HG02981 (cell line): ENCODE measurements at regions not wholly inside any gene's neighbourhood (a gene's known extent, or its start where the extent isn't known, plus 50 kb on each side); places are given as distances from the start of the nearest gene placed in this dataset.

Source experiments
- ATAC-seq: cut with Tn5 transposase; IDR thresholded peaks from one replicate; pipeline ENCODE4 v1.9.1; 2021; ENCODE audit warnings: mild to moderate bottlenecking, moderate library complexity; ENCODE audit not compliant: unreplicated experiment

DNA sequence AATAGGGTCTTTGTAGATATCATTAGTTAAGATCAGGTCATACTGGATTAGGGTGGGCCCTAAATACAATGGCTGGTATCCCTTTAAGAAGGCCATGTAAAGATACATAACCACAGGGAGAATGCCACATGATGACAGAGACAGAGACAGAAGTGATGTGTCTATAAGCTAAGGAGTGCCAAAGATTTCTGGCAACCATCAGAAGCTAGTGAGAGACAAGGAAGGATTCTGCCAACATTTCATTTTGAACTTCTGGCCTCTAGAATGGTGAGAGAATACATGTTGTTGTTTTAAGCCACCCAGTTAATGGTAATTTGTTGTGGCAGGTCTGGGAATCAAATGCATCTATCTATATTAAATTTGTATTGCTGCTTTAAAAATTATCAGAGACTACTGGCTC, 185.5 kb upstream of the CYRIA start:
- ATAC-seq: no peak

DNA sequence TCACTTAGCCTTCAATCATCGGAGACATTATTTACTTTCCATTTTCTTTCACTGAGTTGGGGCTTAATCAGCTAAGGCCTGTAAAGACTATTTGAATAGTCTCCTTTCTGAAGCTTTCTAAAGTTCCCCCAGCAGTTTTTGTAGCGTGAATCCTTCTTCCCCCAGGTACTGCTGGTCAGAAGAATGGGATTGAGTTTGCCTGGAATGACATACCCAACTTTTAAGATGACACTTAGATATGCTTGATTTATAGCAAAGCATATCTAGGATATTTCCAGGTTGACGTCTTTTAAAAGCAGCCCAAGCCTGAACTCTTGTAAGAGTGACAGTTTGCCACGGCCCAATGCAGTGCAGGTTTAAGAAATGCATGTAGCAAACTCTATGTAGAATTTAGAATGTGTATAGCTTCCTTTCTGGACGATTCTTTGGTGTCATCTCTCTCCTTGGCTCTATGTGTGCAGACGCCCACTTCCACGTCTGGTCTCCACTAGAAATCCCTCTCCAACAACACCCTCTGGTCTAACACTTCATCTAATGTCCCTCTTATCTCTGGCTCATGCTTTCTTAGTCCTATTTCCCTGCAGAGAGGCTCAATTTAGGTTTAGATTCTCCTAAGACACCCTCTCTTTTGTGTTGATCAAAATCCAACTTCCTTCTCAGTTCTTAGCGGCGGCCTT, 175.0 kb upstream of the CYRIA start:
- no peak for ATAC-seq

DNA sequence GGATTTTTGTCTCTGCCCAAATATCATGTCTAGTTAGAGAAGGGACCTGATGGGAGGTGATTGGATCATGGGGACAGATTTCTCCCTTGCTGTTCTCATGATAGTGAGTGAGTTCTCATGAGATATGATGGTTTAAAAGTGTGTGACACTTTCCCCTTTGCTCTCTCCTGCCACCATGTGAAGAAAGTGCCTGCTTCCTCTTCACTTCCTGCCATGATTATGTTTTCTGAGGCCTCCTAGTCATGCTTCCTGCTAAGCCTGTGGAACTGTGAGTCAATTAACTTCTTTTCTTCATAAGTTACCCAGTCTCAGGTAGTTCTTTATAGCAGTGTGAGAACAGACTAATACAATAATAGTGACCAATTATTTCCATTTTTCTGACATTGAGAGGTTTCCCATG, 167.3 kb upstream of the CYRIA start:
- no peak for ATAC-seq

DNA sequence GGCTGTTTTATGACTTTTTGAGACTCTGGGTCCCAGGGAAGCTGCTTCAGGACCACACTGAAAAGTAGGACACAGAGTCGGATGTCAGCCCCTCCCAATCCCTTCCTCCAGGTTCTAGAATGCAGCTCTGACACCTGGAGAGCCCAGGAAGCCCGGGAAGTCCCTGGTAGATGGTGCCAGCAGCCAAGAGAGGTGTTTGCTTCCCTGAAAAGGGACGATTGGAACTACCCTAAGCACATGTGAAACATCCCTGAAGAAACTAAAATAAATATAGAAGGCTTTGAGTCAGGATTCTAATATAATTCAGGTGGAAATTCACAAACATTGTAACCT, 163.2 kb upstream of the CYRIA start:
- no peak for ATAC-seq

DNA sequence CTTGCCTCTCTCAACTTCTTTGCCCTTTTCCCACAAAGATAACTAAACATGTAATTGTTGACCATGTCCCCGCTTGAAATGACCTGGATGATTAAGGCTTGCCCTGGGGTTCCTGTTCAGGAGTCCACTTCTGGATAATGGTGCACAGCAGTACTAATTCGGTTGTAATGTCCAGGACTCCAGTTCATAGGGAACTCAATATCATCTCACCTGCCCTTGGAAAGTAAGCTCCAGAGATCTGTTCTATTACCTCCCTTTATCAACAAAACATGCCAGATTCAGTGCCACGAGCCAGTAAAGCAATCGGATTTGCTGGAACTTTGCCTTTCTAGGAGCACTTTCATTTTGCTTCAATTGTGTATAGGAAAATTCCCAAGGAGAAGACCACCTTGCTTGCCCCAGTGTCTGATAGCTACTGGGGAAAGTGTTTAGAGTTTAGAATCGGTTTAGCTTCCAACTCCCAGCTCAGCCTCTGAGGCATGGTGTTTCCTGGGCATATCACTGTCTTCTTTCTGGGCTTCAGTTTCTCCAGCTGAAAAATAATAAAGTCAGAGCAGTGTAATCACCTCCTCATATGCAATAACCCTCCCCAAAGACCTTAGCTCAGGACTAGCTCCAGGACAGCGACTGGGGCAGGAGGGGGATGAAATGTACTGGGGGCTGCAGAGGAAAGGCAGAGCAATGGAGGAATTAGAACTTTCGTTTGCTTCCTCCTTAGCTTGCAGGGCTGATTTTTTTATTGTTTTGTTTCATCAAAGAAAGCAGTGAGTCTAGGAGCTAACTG, 162.6 kb upstream of the CYRIA start:
- no peak for ATAC-seq

DNA sequence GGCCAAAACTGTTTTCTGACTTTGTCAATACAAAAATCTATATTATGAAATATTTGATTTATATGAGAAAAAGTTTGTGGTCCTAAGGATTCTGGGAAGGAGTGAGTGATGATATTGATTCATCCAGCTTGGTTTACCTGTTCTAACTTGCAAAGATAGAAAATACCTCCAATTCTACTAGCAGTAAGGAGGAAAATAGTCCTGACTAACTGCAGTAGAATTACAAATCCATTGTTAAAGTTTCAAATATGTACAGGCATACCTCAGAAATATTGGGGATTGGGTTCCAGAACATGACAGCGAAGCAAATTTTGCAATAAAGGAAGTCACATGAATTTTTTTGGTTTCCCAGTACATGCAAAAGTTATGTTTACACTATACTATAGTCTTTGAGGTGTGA, 158.8 kb upstream of the CYRIA start:
- no peak for ATAC-seq

DNA sequence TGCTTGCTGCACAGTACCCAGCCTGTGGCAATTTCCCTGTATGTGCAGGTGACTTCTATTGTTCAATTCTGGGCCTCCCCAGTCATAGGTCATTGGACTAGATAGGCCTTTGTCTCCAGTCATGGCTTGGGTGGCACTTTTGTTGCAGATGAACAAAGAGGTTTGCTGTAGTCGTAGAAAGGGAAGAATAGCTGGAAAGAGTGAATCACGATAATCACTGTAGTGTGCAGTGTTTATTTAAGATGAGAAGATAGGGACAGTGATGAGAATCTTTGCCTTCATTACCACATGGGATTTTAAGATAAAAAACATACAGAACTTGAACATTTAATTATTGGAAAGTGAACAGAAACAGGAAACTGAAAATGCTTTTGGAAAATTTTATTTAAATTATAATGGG, 156.1 kb upstream of the CYRIA start:
- ATAC-seq: no peak

DNA sequence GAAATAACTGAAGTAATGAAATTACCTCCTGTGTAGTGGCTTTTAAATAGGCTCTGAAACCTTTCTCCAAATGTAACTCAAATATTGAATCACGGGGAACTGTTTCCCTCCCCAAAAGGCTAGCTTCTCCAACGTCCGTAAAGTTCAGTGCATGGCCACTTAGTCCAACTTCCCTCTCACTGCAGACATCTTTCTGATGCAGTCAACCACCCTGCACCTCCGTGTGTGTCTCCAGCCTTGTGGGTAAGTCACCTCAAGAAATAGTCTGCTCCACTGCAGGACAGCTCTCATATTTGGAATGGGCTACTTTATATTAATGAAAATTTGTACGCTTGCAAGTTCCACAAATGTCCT, 152.5 kb upstream of the CYRIA start:
- no peak for ATAC-seq

DNA sequence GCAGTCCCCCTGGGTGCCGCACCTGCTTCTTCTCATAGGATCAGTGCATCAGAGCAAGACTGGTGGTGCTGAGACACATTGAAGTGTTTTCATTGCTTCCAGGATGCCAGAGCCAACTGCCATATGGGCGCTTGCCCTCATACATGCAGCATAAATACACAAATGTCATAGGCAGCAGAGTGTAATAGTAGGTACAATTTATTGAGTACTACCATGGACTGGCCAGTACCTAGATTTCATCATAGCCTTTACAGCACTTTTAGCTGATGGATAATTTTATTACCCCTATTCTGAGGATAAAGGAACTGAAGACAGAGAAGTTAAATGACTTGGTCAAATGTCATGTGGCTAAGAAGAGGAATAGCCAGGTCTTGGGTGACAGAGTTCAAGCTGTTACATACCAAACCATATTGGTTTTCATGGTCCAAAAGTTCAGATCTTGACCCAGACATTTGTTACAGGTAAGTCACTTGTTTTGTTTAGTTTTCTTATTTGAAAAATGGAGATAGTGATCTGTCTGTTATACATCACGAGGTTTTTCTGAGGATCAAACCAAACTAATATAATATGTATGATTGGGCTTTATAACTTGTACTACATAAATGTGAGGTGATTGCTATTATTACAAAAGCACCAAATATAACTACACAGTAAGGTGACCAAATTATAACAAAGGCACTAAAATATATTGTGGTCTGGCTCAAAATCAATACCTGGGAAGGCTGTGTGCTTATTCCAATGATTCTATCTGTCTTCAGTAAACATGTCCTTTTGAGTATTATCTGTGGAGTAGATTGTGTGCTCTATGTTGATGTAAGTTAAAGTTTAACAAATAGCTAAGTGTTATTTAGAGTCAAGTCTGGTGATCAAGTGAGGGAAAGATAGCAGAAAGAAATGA, 151.9 kb upstream of the CYRIA start:
- no peak for ATAC-seq

DNA sequence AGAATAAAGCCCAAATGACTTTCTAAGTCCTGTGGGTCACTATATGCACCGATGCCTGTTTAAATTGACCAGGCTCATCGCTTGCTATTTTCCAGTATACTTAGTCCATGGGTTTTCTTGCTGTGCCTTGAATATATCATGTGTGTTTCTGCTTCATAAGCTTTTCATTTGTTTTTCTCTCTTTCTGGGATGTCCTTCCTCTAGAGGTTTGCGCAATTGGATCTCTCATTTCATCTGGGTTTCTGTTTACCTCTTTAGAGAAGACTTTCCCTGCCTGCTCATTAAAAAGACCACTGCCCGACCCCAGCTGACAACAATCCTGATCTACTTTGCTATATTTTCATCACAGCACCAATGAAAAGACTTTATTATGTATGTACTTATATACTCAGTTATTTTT, 150.9 kb upstream of the CYRIA start:
- no peak for ATAC-seq

DNA sequence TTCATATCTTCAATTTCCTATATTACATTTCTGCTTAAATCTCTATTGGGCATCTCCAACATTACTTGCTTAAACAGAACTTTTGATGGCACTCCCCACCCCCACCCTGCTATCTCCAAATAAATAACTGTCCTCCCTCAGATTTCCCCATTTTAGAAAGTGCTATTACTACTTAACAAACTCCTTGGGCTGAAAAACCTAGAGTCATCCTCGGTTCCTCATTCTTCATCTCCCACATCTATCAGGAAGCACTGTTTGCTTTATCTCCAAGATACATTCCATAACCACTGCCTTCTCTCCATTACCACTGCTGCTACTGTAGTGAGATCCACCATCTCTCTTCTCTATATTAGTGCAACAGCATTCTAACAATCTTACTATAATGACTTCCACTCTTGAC, 150.4 kb upstream of the CYRIA start:
- no peak for ATAC-seq

DNA sequence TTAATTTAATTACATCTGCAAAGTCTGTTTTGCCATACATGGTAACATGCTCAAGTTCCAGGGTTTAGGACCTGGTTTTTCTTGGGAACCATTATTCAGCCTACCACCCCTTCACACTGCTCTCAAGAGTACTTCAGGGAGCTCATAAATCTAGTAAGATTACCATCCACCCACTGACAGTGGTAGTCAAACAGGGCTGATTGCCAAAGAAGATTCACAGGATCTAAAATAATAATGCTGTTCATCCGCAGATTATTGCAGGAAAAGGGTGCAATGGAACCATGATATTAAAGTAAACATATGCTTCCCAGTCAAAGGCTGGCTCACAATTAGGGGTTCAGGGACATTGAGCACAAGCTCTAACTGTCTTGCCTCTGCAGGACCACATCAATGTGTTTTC, 148.0 kb upstream of the CYRIA start:
- no peak for ATAC-seq

DNA sequence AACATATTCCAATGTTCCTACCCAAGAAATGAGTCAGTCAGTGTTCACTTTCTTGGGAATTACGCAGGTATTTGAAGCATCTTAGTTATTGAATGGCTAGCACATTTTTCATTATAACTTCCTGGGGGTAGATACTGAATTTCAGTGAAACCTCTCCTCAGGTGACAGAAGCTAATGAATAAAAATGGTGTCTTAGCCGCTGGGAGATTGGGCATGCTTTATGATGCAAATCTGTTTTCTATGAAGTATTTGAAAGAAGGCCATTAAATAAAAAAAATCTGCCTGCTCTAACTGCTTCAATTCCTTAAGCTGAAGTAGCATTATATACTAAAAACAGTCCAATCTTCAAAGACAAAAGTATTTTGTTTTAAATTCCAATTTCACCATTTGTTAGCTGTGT, 132.8 kb upstream of the CYRIA start:
- no peak for ATAC-seq

DNA sequence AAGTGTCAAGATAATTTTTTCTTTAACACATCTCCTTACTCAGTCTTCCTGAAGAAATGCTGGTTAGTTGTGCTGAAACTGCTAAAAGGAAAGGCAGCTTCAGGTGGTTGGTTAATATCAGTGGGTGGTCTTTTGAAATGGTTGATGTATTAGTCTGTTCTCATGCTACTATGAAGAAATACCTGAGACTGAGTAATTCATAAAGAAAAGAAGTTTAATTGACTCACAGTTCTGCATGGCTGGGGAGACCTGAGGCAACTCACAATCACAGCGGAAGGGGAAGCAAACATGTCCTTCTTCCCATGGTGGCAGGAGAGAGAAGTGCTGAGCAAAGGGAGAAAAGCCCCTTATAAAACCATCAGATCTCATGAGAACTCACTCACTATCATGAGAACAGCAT, 125.9 kb upstream of the CYRIA start:
- ATAC-seq: no peak

DNA sequence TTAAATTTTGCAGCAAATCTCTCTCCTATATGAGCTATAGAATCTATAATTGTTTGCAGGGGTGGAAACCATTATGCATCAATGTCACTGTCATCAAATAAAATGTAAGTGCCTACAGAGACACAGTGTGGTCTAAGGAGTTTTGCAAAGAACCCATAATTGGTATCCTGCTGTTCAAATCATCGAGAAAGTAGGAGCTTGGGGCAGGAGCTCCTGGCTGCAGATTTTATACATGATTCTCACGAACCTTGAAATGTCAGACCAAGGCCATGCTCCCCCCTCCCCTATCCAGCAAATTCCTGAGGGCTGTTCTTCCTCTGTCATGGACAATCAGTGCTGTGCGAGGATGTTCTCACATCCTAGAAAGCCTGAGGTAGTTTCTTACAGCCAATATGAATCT, 119.5 kb upstream of the CYRIA start:
- ATAC-seq: no peak

DNA sequence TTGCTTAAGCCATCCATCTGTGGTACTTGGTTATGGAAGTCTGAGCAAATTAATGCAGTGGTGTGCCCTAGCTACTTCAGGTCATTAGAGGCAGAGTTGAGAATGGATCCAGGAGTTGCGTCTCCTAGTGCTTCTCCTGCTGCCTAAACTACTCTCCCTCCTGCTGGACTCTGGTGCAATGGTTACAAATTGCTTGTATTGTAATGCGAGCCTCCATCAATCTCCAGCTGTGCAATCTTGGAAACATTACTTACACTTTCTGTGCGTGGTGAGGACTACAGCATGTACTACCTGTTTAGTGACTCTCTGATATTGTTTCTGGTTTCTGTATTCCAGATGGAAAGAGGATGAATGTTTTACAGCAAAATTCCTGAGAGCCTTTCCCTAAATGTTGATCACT, 119.0 kb upstream of the CYRIA start:
- no peak for ATAC-seq

DNA sequence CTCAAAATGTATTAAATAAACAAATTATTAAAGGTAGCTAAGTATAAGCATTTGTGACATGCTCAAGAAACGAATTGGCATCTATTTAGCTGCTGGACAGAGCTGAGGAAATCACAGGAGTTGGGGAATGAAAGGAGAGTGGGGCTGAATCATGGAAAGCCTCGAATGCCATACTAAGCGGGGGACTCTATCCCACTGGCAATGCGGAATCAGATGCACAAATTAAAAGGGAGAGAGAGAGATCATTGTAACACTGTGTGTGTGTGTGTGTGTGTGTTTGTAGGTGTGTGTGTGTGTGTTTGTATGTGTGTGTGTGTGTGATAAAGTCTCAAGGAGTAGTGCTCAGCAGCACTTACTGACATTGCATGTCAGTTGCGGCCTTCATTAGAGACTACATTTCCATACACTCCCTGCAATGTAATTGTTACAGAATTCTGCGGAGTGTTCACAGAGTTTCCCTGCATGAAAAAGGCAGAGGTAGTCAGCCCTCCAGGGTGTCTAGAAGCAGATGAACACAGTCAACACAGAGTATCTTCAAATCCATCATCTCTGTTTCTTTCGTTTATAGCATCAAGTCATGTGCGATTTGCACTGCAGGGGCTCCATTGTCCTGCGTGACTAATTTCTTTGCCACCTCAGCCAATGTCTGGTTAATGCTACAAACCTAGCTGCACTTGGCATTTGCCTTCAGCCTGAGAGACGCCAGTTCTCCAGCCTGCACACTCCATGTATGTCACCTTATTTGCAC, 111.7 kb upstream of the CYRIA start:
- no peak for ATAC-seq

DNA sequence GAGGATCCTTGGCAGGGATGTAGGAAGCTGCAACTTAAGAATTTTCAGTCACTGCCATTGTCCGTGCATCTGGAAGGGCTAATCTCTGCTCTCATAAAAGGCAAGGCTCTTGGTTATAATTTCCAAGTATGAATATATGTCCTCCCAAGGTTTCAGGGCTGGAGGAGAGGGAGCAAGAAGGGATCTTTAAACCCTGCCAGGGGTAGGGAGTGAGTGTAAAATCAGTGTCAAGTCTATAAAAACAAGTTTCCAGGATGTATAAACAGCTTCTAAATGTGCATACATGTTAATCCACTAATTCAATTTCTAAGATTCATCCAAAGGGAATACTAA, 110.2 kb upstream of the CYRIA start:
- no peak for ATAC-seq

DNA sequence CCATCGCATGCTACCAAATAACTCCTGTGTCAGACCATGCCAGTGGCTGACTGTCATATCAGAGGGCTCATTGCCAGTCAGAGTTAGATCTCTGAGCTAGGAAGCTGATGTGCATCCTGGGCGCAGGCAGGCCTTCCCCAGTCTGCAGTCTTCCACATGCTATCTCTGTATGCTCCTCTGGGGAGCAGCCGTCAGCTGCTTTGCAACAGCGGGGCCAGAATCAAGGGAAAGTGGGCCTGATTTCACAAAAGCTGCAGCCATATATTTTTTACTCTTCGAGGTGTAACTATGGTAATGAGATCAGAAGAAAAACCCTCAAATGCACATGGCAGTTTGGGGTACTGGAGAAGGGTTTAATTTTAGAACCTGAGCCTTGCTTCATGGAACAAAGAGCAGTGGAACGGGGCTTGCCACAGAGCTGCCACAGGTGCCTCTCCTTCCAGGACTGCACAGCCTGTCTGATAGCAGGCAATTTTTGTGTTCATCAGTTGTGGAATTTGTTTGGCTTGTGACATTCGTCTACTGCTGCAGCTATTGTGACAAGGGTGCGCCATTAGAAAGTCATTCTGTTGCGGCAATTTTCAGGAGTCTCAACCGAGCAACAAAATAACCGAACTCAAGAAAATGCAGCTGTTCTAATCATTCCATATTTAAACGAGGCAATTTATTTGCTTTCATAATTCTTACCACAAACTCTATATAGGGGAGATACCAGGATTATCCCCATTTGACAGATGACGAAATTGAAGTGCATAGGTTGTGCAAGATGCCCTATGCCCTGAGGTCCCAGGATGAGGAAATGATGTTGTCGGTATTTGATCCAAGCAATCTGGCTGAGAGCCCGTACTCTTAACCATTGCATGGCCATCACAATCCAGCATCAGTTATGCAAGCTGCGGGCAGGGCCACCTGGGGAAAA, 109.6 kb upstream of the CYRIA start:
- no peak for ATAC-seq

DNA sequence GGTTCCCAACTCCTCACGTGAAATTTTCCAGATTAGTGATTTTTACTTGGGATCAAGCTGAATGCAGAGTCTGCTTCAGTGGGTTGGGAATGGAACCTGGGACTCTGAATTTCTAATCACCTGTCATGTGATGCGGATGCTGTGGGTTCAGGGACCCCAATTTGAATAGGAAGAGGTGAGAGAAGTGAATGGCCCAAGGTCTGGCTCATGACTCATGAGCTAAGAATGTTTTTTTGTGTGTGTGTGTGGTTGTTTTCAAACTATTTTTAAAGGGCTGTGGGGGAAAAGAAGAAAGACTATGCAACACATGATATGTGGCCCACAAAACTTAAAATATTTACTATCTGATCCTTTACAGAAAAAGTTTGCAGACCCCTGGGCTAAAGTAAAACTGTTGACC, 108.5 kb upstream of the CYRIA start:
- no peak for ATAC-seq
